ENCODE measurements at regions not wholly inside any gene's neighbourhood (a gene's known extent, or its start where the extent isn't known, plus 50 kb on each side); places are given as distances from the start of the nearest gene placed in this dataset.

DNA sequence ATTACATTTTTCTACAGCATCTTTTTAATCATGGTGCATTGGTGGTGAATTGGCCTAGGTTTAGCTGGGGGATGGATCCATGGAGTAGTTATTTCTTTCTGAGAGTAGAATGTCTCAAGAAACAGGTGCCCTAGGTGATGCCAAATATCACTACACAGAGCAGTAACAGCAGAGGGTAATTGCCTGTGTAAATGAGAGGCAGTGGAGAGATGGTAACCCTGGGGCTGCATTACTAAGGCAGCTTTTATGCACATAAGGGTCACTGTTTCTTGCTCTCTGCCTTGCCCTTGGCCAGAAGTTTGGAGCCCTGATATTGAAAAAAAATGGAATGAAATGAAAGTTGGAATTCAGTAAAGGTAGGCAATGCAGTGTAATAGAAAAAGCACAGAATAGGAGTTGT lies 604.0 kb downstream of the NOVA1 start:
- Histone ChIP-seq H3K36me3 (no peaks in the 10 kb centered on the region), H3K27me3 (no peaks in the 10 kb centered on the region), H3K9me3 (no peaks in the 10 kb centered on the region), H3K27ac (no peak overlapping the region), H3K4me1 (no peaks in the 10 kb centered on the region), H3K4me3 (no peak overlapping the region)
- no peak for TF ChIP-seq POLR2A (IDR thresholded peaks at IDR 0.05)
- TF ChIP-seq EP300 (IDR thresholded peaks at IDR 0.05), result no peak
- TF ChIP-seq, protein P1, sequence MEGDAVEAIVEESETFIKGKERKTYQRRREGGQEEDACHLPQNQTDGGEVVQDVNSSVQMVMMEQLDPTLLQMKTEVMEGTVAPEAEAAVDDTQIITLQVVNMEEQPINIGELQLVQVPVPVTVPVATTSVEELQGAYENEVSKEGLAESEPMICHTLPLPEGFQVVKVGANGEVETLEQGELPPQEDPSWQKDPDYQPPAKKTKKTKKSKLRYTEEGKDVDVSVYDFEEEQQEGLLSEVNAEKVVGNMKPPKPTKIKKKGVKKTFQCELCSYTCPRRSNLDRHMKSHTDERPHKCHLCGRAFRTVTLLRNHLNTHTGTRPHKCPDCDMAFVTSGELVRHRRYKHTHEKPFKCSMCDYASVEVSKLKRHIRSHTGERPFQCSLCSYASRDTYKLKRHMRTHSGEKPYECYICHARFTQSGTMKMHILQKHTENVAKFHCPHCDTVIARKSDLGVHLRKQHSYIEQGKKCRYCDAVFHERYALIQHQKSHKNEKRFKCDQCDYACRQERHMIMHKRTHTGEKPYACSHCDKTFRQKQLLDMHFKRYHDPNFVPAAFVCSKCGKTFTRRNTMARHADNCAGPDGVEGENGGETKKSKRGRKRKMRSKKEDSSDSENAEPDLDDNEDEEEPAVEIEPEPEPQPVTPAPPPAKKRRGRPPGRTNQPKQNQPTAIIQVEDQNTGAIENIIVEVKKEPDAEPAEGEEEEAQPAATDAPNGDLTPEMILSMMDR (IDR thresholded peaks at IDR 0.05), result no peak
- no peak for TF ChIP-seq POLR2AphosphoS5 (IDR thresholded peaks at IDR 0.05)
- ATAC-seq, result no peak

DNA sequence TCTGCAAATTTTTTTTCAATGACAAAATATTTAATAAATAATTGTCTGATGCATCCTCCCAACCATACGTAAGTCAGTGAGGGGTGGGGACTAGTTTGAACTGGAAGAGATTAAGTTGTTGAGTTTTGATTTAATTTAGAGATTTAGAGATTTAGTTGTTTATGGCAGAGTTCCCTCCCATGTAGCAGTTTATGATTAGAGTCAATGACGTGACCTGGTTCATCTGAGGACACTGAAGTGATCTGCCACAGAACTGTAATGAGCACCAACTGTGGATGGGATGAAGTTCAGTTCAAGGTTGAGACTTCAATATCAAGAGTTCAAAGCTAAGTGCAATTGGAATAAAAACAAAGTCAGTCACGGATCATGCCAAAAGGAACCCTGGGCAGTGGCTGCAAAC lies 609.3 kb downstream of the NOVA1 start:
- TF ChIP-seq POLR2A (IDR thresholded peaks at IDR 0.05), result no peak
- no peak for TF ChIP-seq POLR2AphosphoS5 (IDR thresholded peaks at IDR 0.05)
- TF ChIP-seq, protein P1 (IDR thresholded peaks at IDR 0.05), result no peak
- no peak for TF ChIP-seq EP300 (IDR thresholded peaks at IDR 0.05)
- no peak for ATAC-seq
- WGBS, 2 donors (ENCODE audit: low coverage in 1 of 2), result 33 to 47% methylated on average over 2 of the region's 3 CpGs

DNA sequence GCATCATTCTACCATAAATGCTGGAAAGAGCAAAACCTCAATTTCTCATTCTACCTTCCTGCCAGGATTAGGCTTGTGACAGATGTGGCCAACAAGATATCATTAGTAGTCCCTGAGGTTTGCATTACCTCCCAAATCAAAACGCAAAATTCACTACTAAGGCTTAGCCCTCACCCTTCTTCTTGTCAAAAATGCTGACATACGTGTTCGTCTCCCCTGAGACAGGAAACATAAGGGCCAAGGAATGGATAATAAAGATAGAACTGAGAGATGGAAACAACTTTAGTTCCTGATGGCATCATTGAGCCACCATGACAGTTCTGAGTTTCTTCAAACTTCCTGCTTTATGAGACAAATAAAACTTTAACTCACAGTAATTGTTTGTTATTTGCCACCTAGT lies 642.1 kb downstream of the NOVA1 start:
- peaks cover 0 to 11% (median 0%) of the 10 kb centered on the region in 3 donors for H3K4me1 ChIP-seq
- ATAC-seq, result no peak
- WGBS, 2 donors (ENCODE audit: low coverage in 1 of 2), result 79 to 90% methylated on average over 3 of the region's 3 CpGs
- no peaks in the 10 kb centered on the region for H3K27me3 ChIP-seq
- no peaks in the 10 kb centered on the region for H3K9me3 ChIP-seq
- no peak for TF ChIP-seq POLR2AphosphoS5 (IDR thresholded peaks at IDR 0.05)
- TF ChIP-seq EP300 (IDR thresholded peaks at IDR 0.05), result no peak
- TF ChIP-seq POLR2A (IDR thresholded peaks at IDR 0.05), result no peak
- TF ChIP-seq, protein P1 (IDR thresholded peaks at IDR 0.05), result no peak
- H3K4me3 ChIP-seq, result no peak overlapping the region
- no peaks in the 10 kb centered on the region for H3K36me3 ChIP-seq
- no peak overlapping the region for H3K27ac ChIP-seq

More for the DNA sequence above, 609.3 kb downstream of the NOVA1 start:
- Histone ChIP-seq H3K36me3 (no peaks in the 10 kb centered on the region), H3K27ac (no peak overlapping the region), H3K4me3 (no peak overlapping the region), H3K4me1 (no peaks in the 10 kb centered on the region), H3K27me3 (no peaks in the 10 kb centered on the region), H3K9me3 (peaks cover 0 to 12% (median 0%) of the 10 kb centered on the region in 3 donors)

DNA sequence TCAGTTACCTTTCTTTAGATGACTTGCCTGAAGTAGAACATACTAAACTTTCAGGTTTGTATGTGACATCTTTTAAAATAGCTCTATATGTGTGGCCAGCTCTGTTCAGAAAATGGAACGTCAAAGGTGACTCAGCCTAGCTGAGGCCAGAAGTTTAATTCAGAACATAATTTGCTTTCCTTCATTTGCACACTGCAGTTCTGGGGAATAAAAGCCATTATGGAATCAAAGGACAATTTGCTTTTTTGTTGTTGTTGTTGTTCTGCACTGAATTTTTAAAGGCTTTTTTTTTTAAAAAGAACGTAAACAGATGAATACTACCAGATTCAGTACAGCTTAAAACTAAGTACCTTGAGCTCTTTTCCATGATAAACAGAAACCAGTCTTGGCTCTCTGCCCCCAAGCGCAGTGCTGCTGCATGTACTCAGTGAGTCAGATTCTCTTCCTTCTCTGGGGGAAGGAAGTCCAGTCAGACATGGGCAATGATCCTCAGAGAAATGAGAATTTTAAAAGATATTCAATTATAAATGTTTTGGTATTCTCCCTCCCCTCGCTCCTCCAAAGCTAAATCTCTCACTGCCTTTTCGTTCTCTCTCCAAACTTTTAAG lies 644.2 kb downstream of the NOVA1 start:
- Histone ChIP-seq H3K27ac (no peak overlapping the region), H3K4me1 (peaks cover 0 to 11% (median 0%) of the 10 kb centered on the region in 3 donors), H3K27me3 (no peaks in the 10 kb centered on the region), H3K9me3 (no peaks in the 10 kb centered on the region), H3K36me3 (no peaks in the 10 kb centered on the region), H3K4me3 (no peak overlapping the region)
- TF ChIP-seq EP300 (IDR thresholded peaks at IDR 0.05) (no peak), POLR2A (IDR thresholded peaks at IDR 0.05) (no peak), POLR2AphosphoS5 (IDR thresholded peaks at IDR 0.05) (no peak)
- TF ChIP-seq, protein P1 (IDR thresholded peaks at IDR 0.05), result no peak
- WGBS, 2 donors (ENCODE audit: low coverage in 1 of 2), result 12% methylated on average over 5 of the region's 5 CpGs
- peak; percentile 22 for ATAC-seq

DNA sequence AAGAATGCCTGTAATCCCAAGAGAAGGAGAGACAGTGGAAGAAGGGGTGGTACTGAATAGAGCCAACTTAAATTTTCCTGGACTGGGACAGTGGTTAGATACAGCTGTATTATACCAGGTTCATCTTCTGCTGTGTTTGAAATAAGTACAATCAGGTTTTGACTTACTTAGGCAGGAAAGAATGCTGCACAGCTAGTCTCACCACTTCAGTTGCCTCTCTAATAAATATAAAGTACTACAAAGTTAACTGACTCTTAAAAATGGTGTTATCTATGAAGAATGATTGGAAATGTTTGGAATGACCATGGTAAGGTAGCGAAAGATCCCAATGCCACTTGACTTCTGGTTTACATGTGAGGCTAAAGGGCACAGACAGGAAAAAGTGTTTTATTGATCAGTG lies 652.1 kb downstream of the NOVA1 start:
- ATAC-seq, result no peak
- no peaks in the 10 kb centered on the region for H3K27me3 ChIP-seq

More for the DNA sequence above, 652.1 kb downstream of the NOVA1 start:
- Histone ChIP-seq H3K9me3 (no peaks in the 10 kb centered on the region), H3K4me3 (no peak overlapping the region), H3K4me1 (no peaks in the 10 kb centered on the region), H3K27ac (no peak overlapping the region), H3K36me3 (no peaks in the 10 kb centered on the region)
- TF ChIP-seq, protein P1 (IDR thresholded peaks at IDR 0.05), result no peak
- TF ChIP-seq EP300 (IDR thresholded peaks at IDR 0.05) (no peak), POLR2A (IDR thresholded peaks at IDR 0.05) (no peak), POLR2AphosphoS5 (IDR thresholded peaks at IDR 0.05) (no peak)
- WGBS, 2 donors (ENCODE audit: low coverage in 1 of 2), result 80 to 88% methylated on average over 1 of the region's 1 CpG

Measured in gastroesophageal sphincter (tissue), 4 donors.